NCI-H1417 treated with DMSO at 0.1 percent for 48 hours (cell line): ENCODE measurements at regions not wholly inside any gene's neighbourhood (a gene's known extent, or its start where the extent isn't known, plus 50 kb on each side); places are given as distances from the start of the nearest gene placed in this dataset.

Experiments
- DNase-seq: peaks from one replicate; lab custom pipeline; 2025; lab: John Stamatoyannopoulos, UW

- no peak for DNase-seq
These were observed 203.0 kb upstream of the USP25 start for GRCh38 chr21:15526798-15527197.

- DNase-seq: no peak
These were observed 201.4 kb upstream of the USP25 start for GRCh38 chr21:15528346-15528745.

- no peak for DNase-seq
These were observed 197.8 kb upstream of the USP25 start for GRCh38 chr21:15531986-15532385.

- DNase-seq: no peak
These were observed 196.2 kb upstream of the USP25 start for GRCh38 chr21:15533618-15534017.

GRCh38 chr21:15534450-15534886 lies 195.3 kb upstream of the USP25 start:
- no peak for DNase-seq

- no peak for DNase-seq
These were observed 190.4 kb upstream of the USP25 start for GRCh38 chr21:15539376-15539775.

GRCh38 chr21:15543473-15543872 lies 186.3 kb upstream of the USP25 start:
- DNase-seq: no peak

GRCh38 chr21:15549671-15550070 lies 180.1 kb upstream of the USP25 start:
- no peak for DNase-seq

- DNase-seq: no peak
These were observed 176.8 kb upstream of the USP25 start for GRCh38 chr21:15552914-15553494.

GRCh38 chr21:15557925-15558324 lies 171.9 kb upstream of the USP25 start:
- no peak for DNase-seq

- no peak for DNase-seq
These were observed 170.9 kb upstream of the USP25 start for GRCh38 chr21:15558884-15559283.

- DNase-seq: no peak
These were observed 170.1 kb upstream of the USP25 start for GRCh38 chr21:15559660-15560059.

- no peak for DNase-seq
These were observed 169.3 kb upstream of the USP25 start for GRCh38 chr21:15560383-15561056.

- DNase-seq: no peak
These were observed 167.0 kb upstream of the USP25 start for GRCh38 chr21:15562748-15563147.

- no peak for DNase-seq
These were observed 164.9 kb upstream of the USP25 start for GRCh38 chr21:15564907-15565306.

GRCh38 chr21:15566703-15567102 lies 163.1 kb upstream of the USP25 start:
- DNase-seq: no peak

GRCh38 chr21:15567191-15567590 lies 162.6 kb upstream of the USP25 start:
- DNase-seq: no peak

- no peak for DNase-seq
These were observed 161.3 kb upstream of the USP25 start for GRCh38 chr21:15568516-15568915.

- no peak for DNase-seq
These were observed 142.9 kb upstream of the USP25 start for GRCh38 chr21:15586752-15587427.

- peak; percentile 21 for DNase-seq
These were observed 137.4 kb upstream of the USP25 start for GRCh38 chr21:15592271-15592860.

GRCh38 chr21:15592957-15593356 lies 136.8 kb upstream of the USP25 start:
- no peak for DNase-seq

- no peak for DNase-seq
These were observed 128.4 kb upstream of the USP25 start for GRCh38 chr21:15601390-15601789.

GRCh38 chr21:15604413-15604812 lies 125.4 kb upstream of the USP25 start:
- DNase-seq: no peak
